K562 (cell line): ENCODE measurements at regions not wholly inside any gene's neighbourhood (a gene's known extent, or its start where the extent isn't known, plus 50 kb on each side); places are given as distances from the start of the nearest gene placed in this dataset.

ENCODE experiments used
- ATAC-seq: fragments of 200-7000 bp; cut with Tn5 transposase; 3 replicates; pipeline ENCODE4 v1.9.1; 2020; ENCODE audit warnings: moderate library complexity
- BruUV-seq: library from RNA; stranded (reverse); fragments of 400-500 nt; replicated peaks from 2 replicates; lab custom pipeline; 2021; lab: Mats Ljungman, UMichigan
- CTCF ChIA-PET: fragments of 300-600 bp; formaldehyde crosslinking; extraction: SDS; loops from one replicate; lab custom pipeline; 2021; ENCODE audit warnings: low intra/inter-chr PET ratio; lab: Yijun Ruan, JAX
- POLR2A ChIA-PET: fragments of 300-600, 350-650 bp; sonication (Branson Sonifier 250); formaldehyde crosslinking; extraction: SDS; loops from one replicate; lab custom pipeline; 2021; ENCODE audit warnings: antibody characterized with exemption, inconsistent platforms; lab: Yijun Ruan, JAX
- DNase-seq, 4 experiments: peaks; one replicate each; pipeline versions ENCODE4 v3.0.0 to v3.0.0-alpha.2; 2011 to 2018; ENCODE audit warnings: low spot score in 3 of 4, mixed read lengths in 3 of 4; ENCODE audit errors: extremely low read depth in 1 of 4
- FAIRE-seq: peaks from 2 replicates; lab custom pipeline; 2011; peaks lifted over from hg19 to GRCh38; lab: Jason Lieb, UNC
- H2AFZ ChIP-seq: 2 replicates; pipeline ENCODE4 v1.6.0; 2011; ENCODE audit warnings: low read depth, low read length, control low read depth, inconsistent platforms
- H3K27ac ChIP-seq: fragments of 200-600 bp; 3 replicates; pipeline ENCODE4 v1.8.0; 2011; ENCODE audit warnings: low read depth, mild to moderate bottlenecking, control low read depth, inconsistent platforms, low read length, moderate library complexity, mixed read lengths; ENCODE audit errors: extremely low read depth
- H3K27me3 ChIP-seq, 2 experiments: fragments of 300-600 bp in 1 of 2; 2 replicates in 1 of 2; 3 replicates in 1 of 2; pipeline versions ENCODE4 v1.6.0 to v1.8.0; 2011; ENCODE audit warnings: inconsistent platforms in 2 of 2, low read length in 2 of 2, mild to moderate bottlenecking in 1 of 2, mixed read lengths in 1 of 2, moderate library complexity in 1 of 2; ENCODE audit not compliant: control insufficient read depth in 2 of 2, insufficient read depth in 2 of 2
- H3K36me3 ChIP-seq: fragments of 300-600 bp; 3 replicates; pipeline ENCODE4 v1.8.0; 2011; ENCODE audit warnings: mild to moderate bottlenecking, low read length, inconsistent platforms; ENCODE audit not compliant: control insufficient read depth, insufficient read depth
- H3K4me1 ChIP-seq, 2 experiments: fragments of 200-600 bp in 1 of 2; replicated peaks in 1 of 2; 2 replicates in 1 of 2; 3 replicates in 1 of 2; pipeline versions ENCODE4 v1.5.1 to v1.8.0; 2011; ENCODE audit warnings: inconsistent platforms in 2 of 2, low read length in 2 of 2, mild to moderate bottlenecking in 1 of 2, mixed read lengths in 1 of 2, moderate library complexity in 1 of 2; ENCODE audit not compliant: control insufficient read depth in 2 of 2, insufficient read depth in 2 of 2
- H3K4me2 ChIP-seq: 2 replicates; pipeline ENCODE4 v1.6.1; 2011; ENCODE audit warnings: low read length, control low read depth, inconsistent platforms, mixed read lengths; ENCODE audit not compliant: insufficient read depth
- H3K4me3 ChIP-seq: fragments of 200-600 bp; sonication (generic), shearing (Covaris generic); 2 replicates; pipeline ENCODE4 v1.5.1; 2016; ENCODE audit warnings: control low read depth, inconsistent platforms
- H3K79me2 ChIP-seq: fragments of 200-600 bp; 3 replicates; pipeline ENCODE4 v1.8.0; 2011; ENCODE audit warnings: low read length, inconsistent platforms; ENCODE audit not compliant: control insufficient read depth, insufficient read depth
- H3K9ac ChIP-seq, 2 experiments: 2 replicates each; pipeline versions ENCODE4 v1.6.0 to v1.6.1; 2011; ENCODE audit warnings: low read depth in 2 of 2, low read length in 2 of 2, control low read depth in 1 of 2, inconsistent platforms in 1 of 2, mild to moderate bottlenecking in 1 of 2, mixed read lengths in 1 of 2; ENCODE audit not compliant: insufficient read depth in 1 of 2
- H3K9me1 ChIP-seq: one replicate; pipeline ENCODE4 v1.6.0; 2011; ENCODE audit warnings: inconsistent platforms, mild to moderate bottlenecking, low read length, moderate library complexity; ENCODE audit not compliant: control insufficient read depth, insufficient read depth
- H3K9me3 ChIP-seq: replicated peaks from 2 replicates; pipeline ENCODE4 v1.5.1; 2011; ENCODE audit warnings: low read depth, low read length, inconsistent platforms; ENCODE audit not compliant: control insufficient read depth, insufficient read depth
- H4K20me1 ChIP-seq: replicated peaks from 2 replicates; pipeline ENCODE4 v1.6.1; 2011; ENCODE audit warnings: low read length, inconsistent platforms, mixed read lengths; ENCODE audit not compliant: control insufficient read depth, insufficient read depth
- CBX8 ChIP-seq: fragments of 200-600 bp; sonication (generic); IDR thresholded peaks from 2 replicates; pipeline ENCODE4 v1.6.1; 2012; ENCODE audit warnings: borderline replicate concordance, mixed run types, low read depth, mild to moderate bottlenecking, moderate library complexity, mixed read lengths, low read length, control low read depth, inconsistent platforms; ENCODE audit not compliant: poor library complexity, severe bottlenecking; ENCODE audit errors: extremely low read depth
- E2F5 ChIP-seq: sonication (generic); formaldehyde crosslinking; IDR thresholded peaks from 2 replicates; pipeline ENCODE4 v1.8.0; 2022; ENCODE audit warnings: mild to moderate bottlenecking, missing genetic modification reagents
- FOXP4 ChIP-seq: sonication (generic); formaldehyde crosslinking; IDR thresholded peaks from 2 replicates; pipeline ENCODE4 v1.8.0; 2022; ENCODE audit warnings: mild to moderate bottlenecking, missing genetic modification reagents, borderline replicate concordance
- TAL1 ChIP-seq: fragments of 450-650 bp; IDR thresholded peaks from 2 replicates; pipeline ENCODE4 v1.6.1; 2016; ENCODE audit warnings: mild to moderate bottlenecking
- ZNF140 ChIP-seq: fragments of 250-450 bp; sonication (Bioruptor Pico); IDR thresholded peaks from 2 replicates; pipeline ENCODE4 v1.8.0; 2021; ENCODE audit warnings: moderate library complexity, mild to moderate bottlenecking, inconsistent platforms
- ZNF77 ChIP-seq: fragments of 250-450 bp; sonication (Bioruptor Pico); IDR thresholded peaks from 2 replicates; pipeline ENCODE4 v1.5.0; 2020
- WGBS: fragments of 100-300 bp; shearing (Covaris generic); methylation state at CpG from one replicate; pipeline ENCODE4 v1.1.6; 2016; ENCODE audit warnings: low coverage, mixed read lengths; ENCODE audit not compliant: insufficient coverage; ENCODE audit errors: missing lambda C conversion rate; 5-methylcytosine and 5-hydroxymethylcytosine counted together
- in situ Hi-C: fragments of 300-500 bp; cut with MboI; formaldehyde crosslinking; loops from 4 replicates; pipeline ENCODE4 v1.15.0; 2018; ENCODE audit warnings: inconsistent platforms, mixed read lengths
- intact Hi-C: fragments of 100-400 bp; cut with micrococcal nuclease; formaldehyde crosslinking; loops from 2 replicates; pipeline ENCODE4 v1.14.2; 2022
- TF ChIP-seq, protein P1 (sequence below): fragments of 450-650 bp; IDR thresholded peaks from one replicate; pipeline ENCODE4 v1.6.1; 2018; ENCODE audit warnings: mild to moderate bottlenecking, moderate library complexity; ENCODE audit not compliant: partially characterized antibody
- TF ChIP-seq, protein P2 (sequence below): sonication (generic); formaldehyde crosslinking; IDR thresholded peaks from 2 replicates; pipeline ENCODE4 v1.8.0; 2022; ENCODE audit warnings: missing genetic modification reagents, mild to moderate bottlenecking, borderline replicate concordance
- TF ChIP-seq, protein P3 (sequence below): fragments of 450-650 bp; IDR thresholded peaks from 2 replicates; pipeline ENCODE4 v1.6.1; 2016; ENCODE audit warnings: borderline replicate concordance
- TF ChIP-seq, protein P4 (sequence below): sonication (generic); formaldehyde crosslinking; IDR thresholded peaks from 2 replicates; pipeline ENCODE4 v1.8.1; 2022; ENCODE audit warnings: missing genetic modification reagents

DNA sequence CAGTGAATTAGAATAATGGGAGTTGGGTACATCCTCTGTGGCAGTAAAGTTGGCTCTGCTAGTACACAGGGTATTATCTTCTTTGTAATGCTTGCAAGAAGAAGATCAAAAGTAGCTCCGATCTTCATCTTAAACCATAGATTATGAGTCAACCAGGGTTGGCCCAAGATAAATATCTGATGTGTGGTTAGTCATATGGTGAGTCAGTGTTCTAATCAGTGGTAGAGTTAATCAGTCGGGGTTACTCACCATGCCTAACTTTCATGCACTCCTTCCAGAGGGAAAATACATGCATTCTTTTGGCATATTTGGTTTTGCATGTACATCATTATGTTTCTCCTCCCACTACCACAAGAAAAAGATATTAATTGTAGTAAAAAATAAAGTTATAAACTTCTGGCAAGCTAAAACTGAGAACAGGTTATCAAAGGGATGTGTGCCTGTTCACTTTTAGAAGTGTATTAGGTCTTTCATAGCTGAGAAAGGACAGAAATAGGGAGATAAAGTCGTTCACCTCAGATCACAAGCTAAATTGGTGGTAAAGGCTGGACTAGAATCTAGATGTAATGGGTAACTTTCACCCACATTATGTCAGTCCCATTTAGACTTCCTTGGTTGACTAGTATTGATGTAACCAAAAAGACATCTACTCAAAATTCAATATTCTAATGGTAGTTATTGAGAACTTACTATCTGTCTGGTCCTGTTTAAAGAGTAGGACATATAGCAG, 684.4 kb downstream of the IRS1 start (continued):
- TF ChIP-seq, protein P1, sequence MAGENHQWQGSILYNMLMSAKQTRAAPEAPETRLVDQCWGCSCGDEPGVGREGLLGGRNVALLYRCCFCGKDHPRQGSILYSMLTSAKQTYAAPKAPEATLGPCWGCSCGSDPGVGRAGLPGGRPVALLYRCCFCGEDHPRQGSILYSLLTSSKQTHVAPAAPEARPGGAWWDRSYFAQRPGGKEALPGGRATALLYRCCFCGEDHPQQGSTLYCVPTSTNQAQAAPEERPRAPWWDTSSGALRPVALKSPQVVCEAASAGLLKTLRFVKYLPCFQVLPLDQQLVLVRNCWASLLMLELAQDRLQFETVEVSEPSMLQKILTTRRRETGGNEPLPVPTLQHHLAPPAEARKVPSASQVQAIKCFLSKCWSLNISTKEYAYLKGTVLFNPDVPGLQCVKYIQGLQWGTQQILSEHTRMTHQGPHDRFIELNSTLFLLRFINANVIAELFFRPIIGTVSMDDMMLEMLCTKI: no peak
- TF ChIP-seq ZNF77 (CRISPR knock-in tag): no peak

- intact Hi-C loops: no loop called here
- no peak for ATAC-seq
- TF ChIP-seq, protein P2, sequence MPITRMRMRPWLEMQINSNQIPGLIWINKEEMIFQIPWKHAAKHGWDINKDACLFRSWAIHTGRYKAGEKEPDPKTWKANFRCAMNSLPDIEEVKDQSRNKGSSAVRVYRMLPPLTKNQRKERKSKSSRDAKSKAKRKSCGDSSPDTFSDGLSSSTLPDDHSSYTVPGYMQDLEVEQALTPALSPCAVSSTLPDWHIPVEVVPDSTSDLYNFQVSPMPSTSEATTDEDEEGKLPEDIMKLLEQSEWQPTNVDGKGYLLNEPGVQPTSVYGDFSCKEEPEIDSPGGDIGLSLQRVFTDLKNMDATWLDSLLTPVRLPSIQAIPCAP (CRISPR knock-in tag): no peak
- TF ChIP-seq E2F5 (CRISPR knock-in tag): no peak
- TF ChIP-seq ZNF140 (CRISPR knock-in tag): no peak
- no peak for TF ChIP-seq CBX8
- TF ChIP-seq TAL1: no peak
- TF ChIP-seq, protein P3, sequence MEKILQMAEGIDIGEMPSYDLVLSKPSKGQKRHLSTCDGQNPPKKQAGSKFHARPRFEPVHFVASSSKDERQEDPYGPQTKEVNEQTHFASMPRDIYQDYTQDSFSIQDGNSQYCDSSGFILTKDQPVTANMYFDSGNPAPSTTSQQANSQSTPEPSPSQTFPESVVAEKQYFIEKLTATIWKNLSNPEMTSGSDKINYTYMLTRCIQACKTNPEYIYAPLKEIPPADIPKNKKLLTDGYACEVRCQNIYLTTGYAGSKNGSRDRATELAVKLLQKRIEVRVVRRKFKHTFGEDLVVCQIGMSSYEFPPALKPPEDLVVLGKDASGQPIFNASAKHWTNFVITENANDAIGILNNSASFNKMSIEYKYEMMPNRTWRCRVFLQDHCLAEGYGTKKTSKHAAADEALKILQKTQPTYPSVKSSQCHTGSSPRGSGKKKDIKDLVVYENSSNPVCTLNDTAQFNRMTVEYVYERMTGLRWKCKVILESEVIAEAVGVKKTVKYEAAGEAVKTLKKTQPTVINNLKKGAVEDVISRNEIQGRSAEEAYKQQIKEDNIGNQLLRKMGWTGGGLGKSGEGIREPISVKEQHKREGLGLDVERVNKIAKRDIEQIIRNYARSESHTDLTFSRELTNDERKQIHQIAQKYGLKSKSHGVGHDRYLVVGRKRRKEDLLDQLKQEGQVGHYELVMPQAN: no peak
- no peak for TF ChIP-seq FOXP4 (CRISPR knock-in tag)
- TF ChIP-seq, protein P4, sequence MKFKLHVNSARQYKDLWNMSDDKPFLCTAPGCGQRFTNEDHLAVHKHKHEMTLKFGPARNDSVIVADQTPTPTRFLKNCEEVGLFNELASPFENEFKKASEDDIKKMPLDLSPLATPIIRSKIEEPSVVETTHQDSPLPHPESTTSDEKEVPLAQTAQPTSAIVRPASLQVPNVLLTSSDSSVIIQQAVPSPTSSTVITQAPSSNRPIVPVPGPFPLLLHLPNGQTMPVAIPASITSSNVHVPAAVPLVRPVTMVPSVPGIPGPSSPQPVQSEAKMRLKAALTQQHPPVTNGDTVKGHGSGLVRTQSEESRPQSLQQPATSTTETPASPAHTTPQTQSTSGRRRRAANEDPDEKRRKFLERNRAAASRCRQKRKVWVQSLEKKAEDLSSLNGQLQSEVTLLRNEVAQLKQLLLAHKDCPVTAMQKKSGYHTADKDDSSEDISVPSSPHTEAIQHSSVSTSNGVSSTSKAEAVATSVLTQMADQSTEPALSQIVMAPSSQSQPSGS: no peak
Measured at GRCh38 chr2:226114436-226114835, 685.2 kb downstream of the IRS1 start.

More at GRCh38 chr2:226114436-226114835, 685.2 kb downstream of the IRS1 start:
- in situ Hi-C loops: no loop called here
- H3K27ac ChIP-seq: no peak overlapping the region
- H3K79me2 ChIP-seq: no peaks in the 10 kb centered on the region
- no peaks in the 10 kb centered on the region for H3K4me1 ChIP-seq
- WGBS: 0% methylated on average over 3 of the region's 5 CpGs
- DNase-seq (no peak), FAIRE-seq (no peak)
- H3K9me3 ChIP-seq: no peaks in the 10 kb centered on the region
- H3K27me3 ChIP-seq: no peaks in the 10 kb centered on the region
- H3K9ac ChIP-seq: no peak overlapping the region
- no peak overlapping the region for H3K4me3 ChIP-seq
- H3K36me3 ChIP-seq: no peaks in the 10 kb centered on the region
- no peaks in the 10 kb centered on the region for H4K20me1 ChIP-seq
- CTCF ChIA-PET: no interaction called here
- BruUV-seq: no TSS peak
- H2AFZ ChIP-seq: no peak overlapping the region
- H3K9me1 ChIP-seq: no peaks in the 10 kb centered on the region
- H3K4me2 ChIP-seq: no peak overlapping the region
- POLR2A ChIA-PET: no interaction called here
